ENCODE measurements at regions not wholly inside any gene's neighbourhood (a gene's known extent, or its start where the extent isn't known, plus 50 kb on each side); places are given as distances from the start of the nearest gene placed in this dataset.

DNA sequence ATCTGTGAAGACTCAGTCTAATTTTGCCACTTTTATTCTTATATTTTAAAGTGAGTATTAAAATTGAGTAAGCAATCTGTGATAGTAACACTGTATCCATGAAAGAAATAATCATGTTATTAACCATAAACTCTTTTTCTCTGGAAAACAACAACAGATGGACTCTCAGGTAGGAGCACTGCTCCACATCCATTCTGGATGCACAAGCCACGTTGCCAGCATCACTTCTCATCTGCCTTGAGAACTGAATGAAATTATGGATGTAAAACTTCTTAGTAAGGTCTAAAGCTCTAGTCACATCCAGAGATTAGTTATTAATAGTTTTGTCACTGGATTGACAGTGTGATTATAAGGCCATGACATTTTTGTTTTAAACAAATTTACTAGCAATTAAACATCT lies 489.1 kb upstream of the SYT1 start:
- ChIA-PET POLR2A (no interaction called here), CTCF (no interaction called here)
- Histone ChIP-seq H3K9me3 (peaks cover 14% of the 10 kb centered on the region; the same call in 1 of the 3 replicates), H3K4me2 (no peak overlapping the region), H3K4me1 (no peaks in the 10 kb centered on the region), H3K4me3 (no peak overlapping the region), H3K27ac (no peak overlapping the region)
- ATAC-seq = no peak
- no peak for DNase-seq (ENCODE audit: low read depth in 1 of 2, low spot score in 1 of 2)
- TF ChIP-seq HOXB5 (CRISPR knock-in tag; IDR thresholded peaks at IDR 0.05) = no peak
- no peak for TF ChIP-seq CHD2 (IDR thresholded peaks at IDR 0.05; ENCODE audit: low read length, partially characterized antibody)
- TF ChIP-seq TFCP2L1 (CRISPR knock-in tag; IDR thresholded peaks at IDR 0.05) = no peak
- TF ChIP-seq, protein P1, sequence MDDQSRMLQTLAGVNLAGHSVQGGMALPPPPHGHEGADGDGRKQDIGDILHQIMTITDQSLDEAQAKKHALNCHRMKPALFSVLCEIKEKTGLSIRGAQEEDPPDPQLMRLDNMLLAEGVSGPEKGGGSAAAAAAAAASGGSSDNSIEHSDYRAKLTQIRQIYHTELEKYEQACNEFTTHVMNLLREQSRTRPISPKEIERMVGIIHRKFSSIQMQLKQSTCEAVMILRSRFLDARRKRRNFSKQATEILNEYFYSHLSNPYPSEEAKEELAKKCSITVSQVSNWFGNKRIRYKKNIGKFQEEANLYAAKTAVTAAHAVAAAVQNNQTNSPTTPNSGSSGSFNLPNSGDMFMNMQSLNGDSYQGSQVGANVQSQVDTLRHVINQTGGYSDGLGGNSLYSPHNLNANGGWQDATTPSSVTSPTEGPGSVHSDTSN (IDR thresholded peaks at IDR 0.05) = no peak
- TF ChIP-seq NFE2L2 (conservative IDR thresholded peaks at IDR 0.05; ENCODE audit: low read length) = no peak
- no peak for TF ChIP-seq JUN (IDR thresholded peaks at IDR 0.05)
- TF ChIP-seq HOXA7 (CRISPR knock-in tag; IDR thresholded peaks at IDR 0.05) = no peak
- TF ChIP-seq, protein P2, sequence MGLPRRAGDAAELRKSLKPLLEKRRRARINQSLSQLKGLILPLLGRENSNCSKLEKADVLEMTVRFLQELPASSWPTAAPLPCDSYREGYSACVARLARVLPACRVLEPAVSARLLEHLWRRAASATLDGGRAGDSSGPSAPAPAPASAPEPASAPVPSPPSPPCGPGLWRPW (IDR thresholded peaks at IDR 0.05) = no peak
- TF ChIP-seq, protein P3, sequence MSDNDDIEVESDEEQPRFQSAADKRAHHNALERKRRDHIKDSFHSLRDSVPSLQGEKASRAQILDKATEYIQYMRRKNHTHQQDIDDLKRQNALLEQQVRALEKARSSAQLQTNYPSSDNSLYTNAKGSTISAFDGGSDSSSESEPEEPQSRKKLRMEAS (IDR thresholded peaks at IDR 0.05) = no peak
- TF ChIP-seq ATOH8 (CRISPR knock-in tag; IDR thresholded peaks at IDR 0.05; ENCODE audit: low read depth) = no peak
- TF ChIP-seq GATA3 (IDR thresholded peaks at IDR 0.05; ENCODE audit: borderline replicate concordance) = no peak
- TF ChIP-seq, protein P4, sequence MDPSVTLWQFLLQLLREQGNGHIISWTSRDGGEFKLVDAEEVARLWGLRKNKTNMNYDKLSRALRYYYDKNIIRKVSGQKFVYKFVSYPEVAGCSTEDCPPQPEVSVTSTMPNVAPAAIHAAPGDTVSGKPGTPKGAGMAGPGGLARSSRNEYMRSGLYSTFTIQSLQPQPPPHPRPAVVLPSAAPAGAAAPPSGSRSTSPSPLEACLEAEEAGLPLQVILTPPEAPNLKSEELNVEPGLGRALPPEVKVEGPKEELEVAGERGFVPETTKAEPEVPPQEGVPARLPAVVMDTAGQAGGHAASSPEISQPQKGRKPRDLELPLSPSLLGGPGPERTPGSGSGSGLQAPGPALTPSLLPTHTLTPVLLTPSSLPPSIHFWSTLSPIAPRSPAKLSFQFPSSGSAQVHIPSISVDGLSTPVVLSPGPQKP (IDR thresholded peaks at IDR 0.05; ENCODE audit: low read depth, low read length) = no peak
- TF ChIP-seq EHF (CRISPR knock-in tag; IDR thresholded peaks at IDR 0.05) = no peak
- TF ChIP-seq ZC3H11A (IDR thresholded peaks at IDR 0.05) = no peak
- TF ChIP-seq, protein P5, sequence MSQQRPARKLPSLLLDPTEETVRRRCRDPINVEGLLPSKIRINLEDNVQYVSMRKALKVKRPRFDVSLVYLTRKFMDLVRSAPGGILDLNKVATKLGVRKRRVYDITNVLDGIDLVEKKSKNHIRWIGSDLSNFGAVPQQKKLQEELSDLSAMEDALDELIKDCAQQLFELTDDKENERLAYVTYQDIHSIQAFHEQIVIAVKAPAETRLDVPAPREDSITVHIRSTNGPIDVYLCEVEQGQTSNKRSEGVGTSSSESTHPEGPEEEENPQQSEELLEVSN (IDR thresholded peaks at IDR 0.05; ENCODE audit: borderline replicate concordance, low read depth) = no peak
- 28% methylated on average over 1 of the region's 1 CpG for WGBS (ENCODE audit: missing lambda C conversion rate)
- FAIRE-seq = no peak

- DNase-seq (ENCODE audit: low read depth in 1 of 2, low spot score in 1 of 2) = no peak
- CTCF ChIA-PET = no interaction called here
- POLR2A ChIA-PET = no interaction called here
- no peak overlapping the region for H3K4me2 ChIP-seq
- H3K9me3 ChIP-seq = peaks cover 14% of the 10 kb centered on the region; the same call in 1 of the 3 replicates
- FAIRE-seq = no peak
- TF ChIP-seq TFCP2L1 (CRISPR knock-in tag; IDR thresholded peaks at IDR 0.05) (no peak), JUNB (IDR thresholded peaks at IDR 0.05) (no peak), MYC (IDR thresholded peaks at IDR 0.05; ENCODE audit: borderline replicate concordance, low read length) (no peak), POLR2AphosphoS2 (conservative IDR thresholded peaks at IDR 0.05; ENCODE audit: low read length) (no peak), MAZ (IDR thresholded peaks at IDR 0.05; ENCODE audit: borderline replicate concordance, low read depth, low read length) (no peak)
- TF ChIP-seq, protein P2 (IDR thresholded peaks at IDR 0.05) = no peak
- TF ChIP-seq, protein P6, sequence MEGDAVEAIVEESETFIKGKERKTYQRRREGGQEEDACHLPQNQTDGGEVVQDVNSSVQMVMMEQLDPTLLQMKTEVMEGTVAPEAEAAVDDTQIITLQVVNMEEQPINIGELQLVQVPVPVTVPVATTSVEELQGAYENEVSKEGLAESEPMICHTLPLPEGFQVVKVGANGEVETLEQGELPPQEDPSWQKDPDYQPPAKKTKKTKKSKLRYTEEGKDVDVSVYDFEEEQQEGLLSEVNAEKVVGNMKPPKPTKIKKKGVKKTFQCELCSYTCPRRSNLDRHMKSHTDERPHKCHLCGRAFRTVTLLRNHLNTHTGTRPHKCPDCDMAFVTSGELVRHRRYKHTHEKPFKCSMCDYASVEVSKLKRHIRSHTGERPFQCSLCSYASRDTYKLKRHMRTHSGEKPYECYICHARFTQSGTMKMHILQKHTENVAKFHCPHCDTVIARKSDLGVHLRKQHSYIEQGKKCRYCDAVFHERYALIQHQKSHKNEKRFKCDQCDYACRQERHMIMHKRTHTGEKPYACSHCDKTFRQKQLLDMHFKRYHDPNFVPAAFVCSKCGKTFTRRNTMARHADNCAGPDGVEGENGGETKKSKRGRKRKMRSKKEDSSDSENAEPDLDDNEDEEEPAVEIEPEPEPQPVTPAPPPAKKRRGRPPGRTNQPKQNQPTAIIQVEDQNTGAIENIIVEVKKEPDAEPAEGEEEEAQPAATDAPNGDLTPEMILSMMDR (IDR thresholded peaks at IDR 0.05) = no peak
- TF ChIP-seq, protein P7, sequence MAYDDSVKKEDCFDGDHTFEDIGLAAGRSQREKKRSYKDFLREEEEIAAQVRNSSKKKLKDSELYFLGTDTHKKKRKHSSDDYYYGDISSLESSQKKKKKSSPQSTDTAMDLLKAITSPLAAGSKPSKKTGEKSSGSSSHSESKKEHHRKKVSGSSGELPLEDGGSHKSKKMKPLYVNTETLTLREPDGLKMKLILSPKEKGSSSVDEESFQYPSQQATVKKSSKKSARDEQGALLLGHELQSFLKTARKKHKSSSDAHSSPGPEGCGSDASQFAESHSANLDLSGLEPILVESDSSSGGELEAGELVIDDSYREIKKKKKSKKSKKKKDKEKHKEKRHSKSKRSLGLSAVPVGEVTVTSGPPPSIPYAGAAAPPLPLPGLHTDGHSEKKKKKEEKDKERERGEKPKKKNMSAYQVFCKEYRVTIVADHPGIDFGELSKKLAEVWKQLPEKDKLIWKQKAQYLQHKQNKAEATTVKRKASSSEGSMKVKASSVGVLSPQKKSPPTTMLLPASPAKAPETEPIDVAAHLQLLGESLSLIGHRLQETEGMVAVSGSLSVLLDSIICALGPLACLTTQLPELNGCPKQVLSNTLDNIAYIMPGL (CRISPR knock-in tag; IDR thresholded peaks at IDR 0.05; ENCODE audit: borderline replicate concordance) = no peak
- ATAC-seq = no peak
- no peak overlapping the region for H3K4me3 ChIP-seq
- H3K27ac ChIP-seq = no peak overlapping the region
- H3K4me1 ChIP-seq = no peaks in the 10 kb centered on the region
Observed at GRCh38 chr12:78376257-78376656, 488.3 kb upstream of the SYT1 start.
